ENCODE measurements at regions not wholly inside any gene's neighbourhood (a gene's known extent, or its start where the extent isn't known, plus 50 kb on each side); places are given as distances from the start of the nearest gene placed in this dataset.
"Not testable (repeated sequence)": the region's sequence is repeated elsewhere in the genome, so short reads cannot be mapped to it uniquely, and the experiment has no call there.

- FAIRE-seq: no peak
- no peaks in the 10 kb centered on the region for H3K36me3 ChIP-seq (ENCODE audit: control insufficient read depth in 3 of 3, insufficient read depth in 2 of 3, low read depth in 1 of 3, low read length in 3 of 3)
- 53 to 61% (median 55%) methylated on average over 6 of the region's 6 CpGs for WGBS, 3 donors
- no peak overlapping the region for H3K27ac ChIP-seq (ENCODE audit: low read depth in 1 of 3, low read length in 2 of 3)
- no peak for DNase-seq
- H3K4me1 ChIP-seq (ENCODE audit: control insufficient read depth in 3 of 3, insufficient read depth in 2 of 3, low read depth in 1 of 3, low read length in 2 of 3): no peaks in the 10 kb centered on the region
- no peaks in the 10 kb centered on the region for H3K27me3 ChIP-seq (ENCODE audit: control insufficient read depth in 3 of 3, insufficient read depth in 3 of 3, low read length in 3 of 3)
- peaks cover 0 to 1% of the 10 kb centered on the region in 2 donors for H3K9me3 ChIP-seq (ENCODE audit: control insufficient read depth in 2 of 2, insufficient read depth in 1 of 2, low read depth in 1 of 2, low read length in 1 of 2)
- no peak overlapping the region for H3K4me3 ChIP-seq (ENCODE audit: low read depth in 1 of 3, low read length in 3 of 3)
These were observed 70.9 kb upstream of the WASF3 start for GRCh38 chr13:26486550-26486949.

DNA sequence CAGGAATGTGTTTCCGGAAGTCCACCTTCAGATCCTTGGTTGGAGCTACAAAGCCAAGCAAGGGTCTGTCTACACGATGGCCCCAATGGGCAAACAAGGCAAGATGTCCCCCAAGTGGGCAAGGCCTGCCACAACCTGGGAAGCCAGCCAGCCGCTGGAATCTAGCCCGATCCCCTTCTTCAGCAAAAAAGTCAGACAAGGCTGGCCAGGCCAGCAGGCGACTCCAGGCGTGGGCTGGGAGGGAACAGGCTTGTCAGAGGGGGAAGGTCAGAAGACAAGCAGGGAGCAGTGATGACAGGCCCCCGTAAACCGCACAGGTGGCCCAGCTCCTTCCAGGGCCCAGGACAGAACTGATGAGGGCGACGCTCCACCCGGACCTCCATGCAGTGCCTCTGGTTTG lies 69.7 kb upstream of the WASF3 start:
- Histone ChIP-seq H3K27me3 (ENCODE audit: control insufficient read depth in 3 of 3, insufficient read depth in 3 of 3, low read length in 3 of 3) (no peaks in the 10 kb centered on the region), H3K27ac (ENCODE audit: low read depth in 1 of 3, low read length in 2 of 3) (no peak overlapping the region), H3K36me3 (ENCODE audit: control insufficient read depth in 3 of 3, insufficient read depth in 2 of 3, low read depth in 1 of 3, low read length in 3 of 3) (no peaks in the 10 kb centered on the region), H3K9me3 (ENCODE audit: control insufficient read depth in 2 of 2, insufficient read depth in 1 of 2, low read depth in 1 of 2, low read length in 1 of 2) (no peaks in the 10 kb centered on the region), H3K4me1 (ENCODE audit: control insufficient read depth in 3 of 3, insufficient read depth in 2 of 3, low read depth in 1 of 3, low read length in 2 of 3) (no peaks in the 10 kb centered on the region), H3K4me3 (ENCODE audit: low read depth in 1 of 3, low read length in 3 of 3) (no peak overlapping the region)
- DNase-seq: no peak
- WGBS, 3 donors: 86 to 92% (median 88%) methylated on average over 11 of the region's 11 CpGs
- FAIRE-seq: no peak

DNA sequence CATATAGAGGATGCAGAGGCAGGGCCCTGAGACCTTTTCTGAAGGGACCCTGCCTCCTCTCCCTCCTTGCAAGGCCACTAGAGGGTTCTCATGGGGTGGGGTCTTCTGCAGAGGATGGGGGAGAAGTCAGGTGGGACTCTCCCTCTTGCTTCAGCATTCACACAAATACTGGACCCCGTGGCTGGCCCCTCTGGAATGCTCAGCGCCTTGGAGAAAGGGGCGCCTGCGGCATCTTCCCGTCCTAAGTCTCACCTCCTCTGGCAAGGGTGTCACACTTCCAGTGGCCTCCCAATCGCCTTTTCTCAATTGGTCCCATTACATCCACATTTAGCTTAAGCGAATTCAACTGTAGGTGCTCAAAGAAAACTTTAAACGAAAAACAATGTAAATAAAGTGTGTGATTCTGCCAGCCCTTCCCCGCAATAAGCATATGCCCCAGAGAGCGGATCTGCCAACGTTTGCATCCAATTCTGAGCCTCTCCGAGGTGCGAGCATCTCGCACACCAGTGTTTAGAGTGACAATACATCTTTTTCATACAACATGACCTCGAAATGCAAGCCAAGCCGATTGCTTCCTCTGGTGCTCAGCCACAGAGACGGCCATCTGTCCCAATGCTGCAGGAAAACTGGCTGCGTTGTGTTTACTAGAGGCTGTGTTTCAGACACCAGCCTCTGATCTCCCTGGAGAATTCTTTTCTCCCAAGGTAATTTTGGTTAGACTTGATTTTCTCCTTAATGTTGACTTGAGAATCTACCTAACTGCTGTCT lies 69.1 kb upstream of the WASF3 start:
- H3K4me3 ChIP-seq (ENCODE audit: low read depth in 1 of 3, low read length in 3 of 3): no peak overlapping the region
- DNase-seq: no peak
- 82 to 87% (median 87%) methylated on average over 18 of the region's 18 CpGs for WGBS, 3 donors
- H3K36me3 ChIP-seq (ENCODE audit: control insufficient read depth in 3 of 3, insufficient read depth in 2 of 3, low read depth in 1 of 3, low read length in 3 of 3): no peaks in the 10 kb centered on the region
- H3K27ac ChIP-seq (ENCODE audit: low read depth in 1 of 3, low read length in 2 of 3): no peak overlapping the region
- no peaks in the 10 kb centered on the region for H3K9me3 ChIP-seq (ENCODE audit: control insufficient read depth in 2 of 2, insufficient read depth in 1 of 2, low read depth in 1 of 2, low read length in 1 of 2)
- FAIRE-seq: no peak
- H3K27me3 ChIP-seq (ENCODE audit: control insufficient read depth in 3 of 3, insufficient read depth in 3 of 3, low read length in 3 of 3): no peaks in the 10 kb centered on the region
- H3K4me1 ChIP-seq (ENCODE audit: control insufficient read depth in 3 of 3, insufficient read depth in 2 of 3, low read depth in 1 of 3, low read length in 2 of 3): no peaks in the 10 kb centered on the region

DNA sequence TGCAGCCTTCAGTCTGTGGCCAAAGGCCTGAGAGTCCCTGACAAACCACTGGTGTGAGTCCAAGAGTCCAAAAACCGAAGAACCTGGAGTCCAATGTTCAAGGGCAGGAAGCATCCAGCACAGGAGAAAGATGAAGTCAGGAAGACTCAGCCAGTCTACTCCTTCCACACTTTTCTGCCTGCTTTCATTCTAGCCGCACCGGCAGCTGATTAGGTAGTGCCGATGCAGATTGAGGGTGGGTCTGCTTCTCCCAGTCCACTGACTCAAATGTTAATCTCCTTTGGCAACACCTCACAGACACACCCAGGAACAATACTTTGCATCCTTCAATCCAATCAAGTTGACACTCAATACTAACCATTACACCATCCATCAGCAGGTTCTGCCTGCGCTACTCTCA lies 65.2 kb upstream of the WASF3 start:
- H3K27me3 ChIP-seq (ENCODE audit: control insufficient read depth in 3 of 3, insufficient read depth in 3 of 3, low read length in 3 of 3); H3K27ac ChIP-seq (ENCODE audit: low read depth in 1 of 3, low read length in 2 of 3); H3K4me1 ChIP-seq (ENCODE audit: control insufficient read depth in 3 of 3, insufficient read depth in 2 of 3, low read depth in 1 of 3, low read length in 2 of 3); FAIRE-seq; H3K36me3 ChIP-seq (ENCODE audit: control insufficient read depth in 3 of 3, insufficient read depth in 2 of 3, low read depth in 1 of 3, low read length in 3 of 3); H3K4me3 ChIP-seq (ENCODE audit: low read depth in 1 of 3, low read length in 3 of 3); DNase-seq; H3K9me3 ChIP-seq (ENCODE audit: control insufficient read depth in 2 of 2, insufficient read depth in 1 of 2, low read depth in 1 of 2, low read length in 1 of 2): not testable (repeated sequence)
- WGBS, 3 donors: 83 to 91% (median 85%) methylated on average over 5 of the region's 5 CpGs

DNA sequence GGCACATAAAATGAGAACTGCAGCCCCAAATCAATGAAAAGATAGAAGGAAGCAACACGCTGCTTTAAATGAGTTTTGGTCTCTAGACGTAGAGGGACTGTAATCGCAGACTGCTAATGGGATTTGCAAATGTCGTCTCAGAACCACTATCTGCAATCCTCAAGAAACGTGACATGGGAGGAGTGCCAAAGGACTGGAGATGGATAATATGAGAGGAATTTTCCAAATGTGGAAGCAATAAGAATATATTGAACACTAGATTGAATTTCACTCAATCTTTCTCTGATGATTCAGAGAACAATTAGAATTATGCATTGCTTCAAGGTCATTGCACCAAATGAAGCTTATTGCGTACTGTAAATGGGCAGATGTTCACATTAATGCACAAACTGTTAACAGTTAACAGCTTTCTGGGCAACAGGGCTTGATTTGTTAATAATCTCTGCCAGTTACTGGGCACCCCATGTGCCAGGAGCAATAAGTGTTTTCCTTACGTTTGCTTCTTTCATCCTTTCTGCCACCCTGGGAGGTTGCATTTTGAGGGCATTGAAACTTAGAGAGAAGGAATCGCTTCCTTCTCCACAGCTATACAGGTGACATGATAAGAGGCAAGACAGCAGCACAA lies 62.8 kb upstream of the WASF3 start:
- H3K9me3 ChIP-seq (ENCODE audit: control insufficient read depth in 2 of 2, insufficient read depth in 1 of 2, low read depth in 1 of 2, low read length in 1 of 2): no peaks in the 10 kb centered on the region
- H3K4me3 ChIP-seq (ENCODE audit: low read depth in 1 of 3, low read length in 3 of 3): no peak overlapping the region
- H3K27ac ChIP-seq (ENCODE audit: low read depth in 1 of 3, low read length in 2 of 3): no peak overlapping the region
- no peaks in the 10 kb centered on the region for H3K36me3 ChIP-seq (ENCODE audit: control insufficient read depth in 3 of 3, insufficient read depth in 2 of 3, low read depth in 1 of 3, low read length in 3 of 3)
- no peaks in the 10 kb centered on the region for H3K4me1 ChIP-seq (ENCODE audit: control insufficient read depth in 3 of 3, insufficient read depth in 2 of 3, low read depth in 1 of 3, low read length in 2 of 3)
- DNase-seq (no peak), FAIRE-seq (no peak)
- 51 to 71% (median 57%) methylated on average over 8 of the region's 8 CpGs for WGBS, 3 donors
- peaks cover 0 to 3% (median 0%) of the 10 kb centered on the region in 3 donors for H3K27me3 ChIP-seq (ENCODE audit: control insufficient read depth in 3 of 3, insufficient read depth in 3 of 3, low read length in 3 of 3)

- WGBS, 3 donors: 64 to 74% (median 65%) methylated on average over 3 of the region's 3 CpGs
- FAIRE-seq (no peak), DNase-seq (no peak)
- Histone ChIP-seq H3K36me3 (ENCODE audit: control insufficient read depth in 3 of 3, insufficient read depth in 2 of 3, low read depth in 1 of 3, low read length in 3 of 3) (no peaks in the 10 kb centered on the region), H3K4me1 (ENCODE audit: control insufficient read depth in 3 of 3, insufficient read depth in 2 of 3, low read depth in 1 of 3, low read length in 2 of 3) (no peaks in the 10 kb centered on the region), H3K4me3 (ENCODE audit: low read depth in 1 of 3, low read length in 3 of 3) (no peak overlapping the region), H3K9me3 (ENCODE audit: control insufficient read depth in 2 of 2, insufficient read depth in 1 of 2, low read depth in 1 of 2, low read length in 1 of 2) (no peaks in the 10 kb centered on the region), H3K27ac (ENCODE audit: low read depth in 1 of 3, low read length in 2 of 3) (no peak overlapping the region), H3K27me3 (ENCODE audit: control insufficient read depth in 3 of 3, insufficient read depth in 3 of 3, low read length in 3 of 3) (peaks cover 0 to 3% (median 0%) of the 10 kb centered on the region in 3 donors)
These were observed 61.7 kb upstream of the WASF3 start for GRCh38 chr13:26495750-26496149.

- Histone ChIP-seq H3K4me1 (ENCODE audit: control insufficient read depth in 3 of 3, insufficient read depth in 2 of 3, low read depth in 1 of 3, low read length in 2 of 3) (no peaks in the 10 kb centered on the region), H3K27me3 (ENCODE audit: control insufficient read depth in 3 of 3, insufficient read depth in 3 of 3, low read length in 3 of 3) (peaks cover 0 to 3% (median 0%) of the 10 kb centered on the region in 3 donors), H3K9me3 (ENCODE audit: control insufficient read depth in 2 of 2, insufficient read depth in 1 of 2, low read depth in 1 of 2, low read length in 1 of 2) (no peaks in the 10 kb centered on the region), H3K36me3 (ENCODE audit: control insufficient read depth in 3 of 3, insufficient read depth in 2 of 3, low read depth in 1 of 3, low read length in 3 of 3) (no peaks in the 10 kb centered on the region), H3K4me3 (ENCODE audit: low read depth in 1 of 3, low read length in 3 of 3) (no peak overlapping the region), H3K27ac (ENCODE audit: low read depth in 1 of 3, low read length in 2 of 3) (no peak overlapping the region)
- DNase-seq (no peak), FAIRE-seq (no peak)
- 61 to 69% (median 64%) methylated on average over 5 of the region's 5 CpGs for WGBS, 3 donors
These were observed 59.4 kb upstream of the WASF3 start for GRCh38 chr13:26497968-26498511.

DNA sequence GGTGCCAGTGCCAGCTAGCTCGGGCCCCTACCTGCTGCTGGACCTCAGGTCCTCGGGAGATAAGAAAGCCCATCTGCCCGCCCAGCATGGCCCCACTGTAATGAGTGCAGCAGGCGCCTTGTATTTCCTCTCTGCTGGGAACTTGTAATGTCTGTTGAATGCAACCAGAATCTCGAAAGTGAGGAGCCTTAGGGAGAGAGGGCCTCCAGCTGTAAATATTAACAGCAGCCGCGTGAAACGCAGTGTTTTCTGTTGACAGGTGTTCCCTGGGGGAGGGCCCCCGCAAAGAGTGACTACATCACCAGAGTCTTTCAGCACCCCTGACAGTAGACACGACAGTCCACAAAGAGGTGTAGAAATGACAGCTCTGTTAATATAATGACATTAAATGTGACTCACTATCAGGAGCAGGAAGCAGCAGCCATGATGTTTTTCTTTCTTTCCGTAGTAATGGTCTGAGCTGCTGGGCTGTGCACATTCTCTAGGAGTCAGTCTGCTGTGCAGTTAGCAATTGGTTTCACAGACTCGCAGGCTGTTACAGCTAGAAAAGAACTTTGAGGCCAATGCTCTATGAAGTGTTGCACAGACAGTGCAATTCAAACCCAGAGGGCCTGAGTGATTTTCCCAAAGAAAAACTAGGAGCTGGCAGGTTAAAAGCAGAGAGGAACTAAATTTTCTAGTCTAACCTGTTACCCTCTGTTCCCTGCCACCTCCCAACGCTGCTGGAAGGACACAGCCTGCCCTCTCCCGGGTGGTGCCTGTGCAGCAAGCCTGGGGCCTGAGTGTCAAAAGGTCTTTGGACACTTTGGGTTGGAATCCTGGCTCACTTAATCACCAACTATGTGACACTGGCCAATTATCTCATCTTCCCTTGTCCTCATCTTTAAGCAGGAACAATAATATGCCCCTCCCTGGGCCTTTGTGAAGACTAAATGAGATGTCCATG lies 58.6 kb upstream of the WASF3 start:
- H3K27ac ChIP-seq (ENCODE audit: low read depth in 1 of 3, low read length in 2 of 3): no peak overlapping the region
- WGBS, 3 donors: 28 to 55% (median 46%) methylated on average over 14 of the region's 14 CpGs
- H3K27me3 ChIP-seq (ENCODE audit: control insufficient read depth in 3 of 3, insufficient read depth in 3 of 3, low read length in 3 of 3): peaks cover 0 to 3% (median 0%) of the 10 kb centered on the region in 3 donors
- DNase-seq: no peak
- H3K9me3 ChIP-seq (ENCODE audit: control insufficient read depth in 2 of 2, insufficient read depth in 1 of 2, low read depth in 1 of 2, low read length in 1 of 2): no peaks in the 10 kb centered on the region
- H3K36me3 ChIP-seq (ENCODE audit: control insufficient read depth in 3 of 3, insufficient read depth in 2 of 3, low read depth in 1 of 3, low read length in 3 of 3): no peaks in the 10 kb centered on the region
- H3K4me3 ChIP-seq (ENCODE audit: low read depth in 1 of 3, low read length in 3 of 3): no peak overlapping the region
- no peaks in the 10 kb centered on the region for H3K4me1 ChIP-seq (ENCODE audit: control insufficient read depth in 3 of 3, insufficient read depth in 2 of 3, low read depth in 1 of 3, low read length in 2 of 3)
- no peak for FAIRE-seq
